ENCODE measurements at regions not wholly inside any gene's neighbourhood (a gene's known extent, or its start where the extent isn't known, plus 50 kb on each side); places are given as distances from the start of the nearest gene placed in this dataset.

- no peak overlapping the region for H3K27ac ChIP-seq
- H3K4me3 ChIP-seq: no peak overlapping the region
Observed at GRCh38 chr9:88805217-88805943, 185.9 kb upstream of the S1PR3 start.

- H3K27ac ChIP-seq: no peak overlapping the region
- no peak overlapping the region for H3K4me3 ChIP-seq
Observed at GRCh38 chr9:88807426-88807825, 183.8 kb upstream of the S1PR3 start.

DNA sequence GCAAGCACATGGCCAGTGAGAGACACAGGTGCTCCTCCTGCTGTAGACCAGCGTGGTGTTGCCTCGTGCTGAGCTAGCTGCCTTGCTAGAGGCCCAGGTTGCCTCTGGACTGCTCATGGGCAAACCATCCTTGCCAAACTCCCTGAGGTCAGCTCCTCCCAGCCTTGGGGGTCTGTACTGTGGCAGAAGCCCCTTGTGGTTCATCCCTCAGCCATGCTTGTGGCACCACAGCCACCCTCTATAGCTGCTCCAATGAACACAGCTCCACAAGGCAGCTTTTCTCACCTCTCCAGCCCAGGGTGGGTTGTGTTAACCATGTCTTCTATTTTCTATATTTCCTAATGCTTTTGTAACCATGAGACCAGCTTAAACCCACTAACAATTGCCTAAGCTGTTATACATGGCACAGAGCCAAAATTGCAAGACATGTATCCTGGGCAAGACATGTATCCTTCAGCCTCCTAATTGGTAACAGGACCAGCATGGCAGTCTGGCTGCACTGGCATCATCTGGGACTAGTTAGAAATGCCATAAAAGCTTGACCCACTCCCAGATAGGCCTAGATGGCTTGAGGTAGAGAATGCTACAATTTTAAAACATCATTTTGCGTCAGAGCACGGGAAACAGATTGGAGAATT is 183.1 kb upstream of the S1PR3 start:
- Histone ChIP-seq H3K4me3 (no peak overlapping the region), H3K27ac (no peak overlapping the region)

DNA sequence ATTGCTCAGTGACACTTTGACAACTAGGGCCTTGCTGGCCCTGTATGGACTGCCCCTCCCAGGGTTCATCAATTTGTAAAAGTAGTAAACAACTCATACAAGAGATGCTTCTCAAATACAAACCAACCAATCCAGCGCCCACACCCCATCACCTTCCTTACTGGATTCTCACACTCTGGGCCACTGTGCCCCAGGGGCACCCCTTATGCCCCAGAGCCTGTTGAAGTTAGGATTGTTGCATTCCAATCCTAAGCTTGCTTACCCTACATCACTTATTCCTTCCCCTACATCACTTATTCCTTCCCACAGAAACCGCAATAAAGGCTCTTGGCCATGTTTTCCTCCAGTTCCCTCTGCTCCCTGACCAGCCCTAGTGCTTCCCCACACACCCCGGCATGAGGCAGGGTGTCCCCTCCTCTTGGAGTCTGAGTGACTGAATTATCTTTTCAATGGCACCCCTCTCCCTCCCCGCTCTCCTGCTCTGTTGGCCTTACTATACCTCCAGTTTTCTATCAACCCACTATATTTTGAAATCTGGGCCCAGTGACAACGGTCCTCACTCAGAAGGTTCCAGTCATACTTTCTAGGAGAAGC is 182.4 kb upstream of the S1PR3 start:
- Histone ChIP-seq H3K4me3 (no peak overlapping the region), H3K27ac (no peak overlapping the region)

DNA sequence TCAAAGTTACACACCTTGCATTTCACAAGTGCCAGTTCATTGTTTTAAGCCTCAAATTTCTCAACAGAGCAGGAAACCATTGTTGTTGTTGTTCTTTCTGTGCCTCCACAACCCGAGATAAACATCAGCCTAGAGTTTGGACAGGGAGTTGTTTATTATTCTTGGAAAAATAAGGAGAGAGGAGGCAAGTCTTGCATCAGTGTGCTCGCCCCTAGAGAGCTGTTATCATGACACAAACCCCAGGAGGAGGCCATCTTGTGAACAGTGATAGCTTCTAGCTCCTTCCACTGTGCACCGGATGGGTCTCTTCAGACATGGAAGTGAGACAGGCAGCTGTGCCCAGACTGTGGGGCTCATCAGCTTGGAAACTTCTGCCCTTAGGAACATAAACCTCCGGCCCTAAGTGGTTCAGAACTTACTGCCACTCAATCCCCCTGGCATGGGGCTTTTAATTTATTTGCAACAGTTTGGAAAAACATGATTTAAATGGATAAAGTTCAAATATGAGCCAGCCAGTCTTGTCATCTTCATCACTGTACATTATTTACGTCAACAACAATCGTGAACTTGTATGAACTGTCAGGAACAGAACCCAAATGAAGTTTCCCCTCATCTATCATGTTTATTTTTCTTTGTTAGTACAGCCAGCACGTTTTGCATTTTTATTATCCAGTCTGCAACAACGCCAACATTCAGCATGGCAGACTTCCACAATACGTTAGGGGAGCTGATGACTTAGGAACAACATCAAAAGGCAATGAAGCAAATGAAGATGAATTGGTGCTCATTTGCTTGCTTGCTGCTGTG is 181.7 kb upstream of the S1PR3 start:
- Histone ChIP-seq H3K27ac (no peak overlapping the region), H3K4me3 (no peak overlapping the region)

GRCh38 chr9:88810826-88811225 is 180.4 kb upstream of the S1PR3 start:
- no peak overlapping the region for H3K4me3 ChIP-seq
- no peak overlapping the region for H3K27ac ChIP-seq

DNA sequence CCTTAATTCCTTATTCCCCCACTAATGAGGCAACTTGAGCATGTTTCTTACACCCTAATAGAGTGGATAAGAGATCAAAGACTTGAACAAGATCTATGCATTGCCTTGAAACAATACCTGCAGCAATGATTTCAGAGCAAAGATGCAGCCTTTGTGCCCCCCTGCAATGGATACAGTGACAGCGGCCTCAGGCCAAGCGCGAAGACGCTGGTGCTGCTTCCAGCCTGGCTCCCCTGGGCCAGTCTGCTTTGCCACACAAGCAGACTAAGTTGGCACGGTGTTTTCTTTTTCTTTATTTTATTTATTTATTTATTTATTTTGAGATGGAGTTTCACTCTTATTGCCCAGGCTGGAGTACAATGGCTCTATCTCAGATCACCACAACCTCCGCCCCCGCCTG is 179.8 kb upstream of the S1PR3 start:
- Histone ChIP-seq H3K4me3 (no peak overlapping the region), H3K27ac (no peak overlapping the region)

GRCh38 chr9:88812938-88813637 is 178.2 kb upstream of the S1PR3 start:
- Histone ChIP-seq H3K4me3 (no peak overlapping the region), H3K27ac (no peak overlapping the region)

DNA sequence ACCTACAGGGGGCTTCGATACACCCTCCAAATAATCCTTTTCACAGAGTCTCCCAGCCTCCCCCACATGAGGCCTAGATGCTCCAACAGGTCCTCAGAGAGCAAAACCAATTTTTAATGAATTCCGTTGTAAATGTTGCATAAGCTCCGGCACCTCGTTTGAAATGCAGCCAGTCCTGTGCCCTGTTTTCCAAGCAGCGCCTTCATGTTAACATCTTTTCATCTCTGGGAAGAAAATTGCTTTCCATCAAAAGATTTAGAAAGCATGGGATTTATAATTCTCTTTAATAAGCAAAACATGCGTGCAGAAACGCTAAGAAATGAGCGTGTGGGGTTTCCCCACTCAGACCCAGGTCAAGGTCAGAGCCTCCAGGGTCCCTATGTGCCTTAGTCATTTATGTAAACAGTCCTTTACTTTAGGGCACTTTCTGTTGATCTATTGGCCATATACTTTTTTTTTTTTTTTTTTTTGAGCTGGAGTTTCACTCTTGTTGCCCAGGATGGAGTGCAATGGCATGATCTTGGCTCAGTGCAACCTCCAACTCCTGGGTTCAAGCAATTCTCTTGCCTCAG is 177.5 kb upstream of the S1PR3 start:
- no peak overlapping the region for H3K4me3 ChIP-seq
- H3K27ac ChIP-seq: no peak overlapping the region

GRCh38 chr9:88814577-88814976 is 176.7 kb upstream of the S1PR3 start:
- H3K4me3 ChIP-seq: no peak overlapping the region
- H3K27ac ChIP-seq: peak overlapping the region in 1 of 21 experiments; percentile 8

GRCh38 chr9:88816141-88816540 is 175.1 kb upstream of the S1PR3 start:
- H3K27ac ChIP-seq: no peak overlapping the region
- H3K4me3 ChIP-seq: no peak overlapping the region

- H3K27ac ChIP-seq: no peak overlapping the region
- no peak overlapping the region for H3K4me3 ChIP-seq
Observed at GRCh38 chr9:88816591-88816990, 174.7 kb upstream of the S1PR3 start.

- Histone ChIP-seq H3K27ac (no peak overlapping the region), H3K4me3 (no peak overlapping the region)
Observed at GRCh38 chr9:88817628-88818027, 173.6 kb upstream of the S1PR3 start.

DNA sequence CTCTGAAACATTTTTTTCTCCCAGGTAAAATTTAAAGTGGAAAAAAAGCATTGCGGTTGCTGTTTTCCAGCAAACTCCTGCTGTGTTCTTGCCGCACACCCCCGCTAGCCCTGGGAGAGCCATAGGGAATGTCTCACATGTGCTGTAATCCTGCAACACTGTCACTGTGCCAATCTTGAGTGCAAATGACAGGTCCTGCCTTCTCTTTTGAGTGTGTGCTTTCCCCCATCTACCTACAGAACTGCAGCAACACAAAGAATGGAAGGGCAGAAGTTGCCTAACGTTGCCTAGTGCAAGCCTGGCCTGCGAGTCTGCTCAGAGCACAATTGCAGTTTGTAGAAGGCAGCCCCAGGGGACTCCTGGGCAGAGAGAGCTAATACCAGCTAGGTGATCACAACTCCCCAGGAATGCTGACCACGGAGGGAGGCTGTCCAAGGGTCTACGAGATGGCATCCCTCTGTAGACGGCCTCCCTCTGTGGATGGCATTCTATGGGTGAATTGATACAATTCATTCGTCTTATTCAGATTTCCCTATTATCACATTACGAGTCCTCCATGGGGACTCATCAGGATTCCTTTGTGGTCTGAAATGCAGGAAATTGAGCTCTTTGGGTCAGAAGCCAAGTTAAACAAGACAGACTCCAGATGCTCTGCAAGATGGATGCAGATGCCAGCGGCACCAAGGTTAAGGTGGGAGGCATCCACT is 172.6 kb upstream of the S1PR3 start:
- no peak overlapping the region for H3K4me3 ChIP-seq

GRCh38 chr9:88819476-88819875 is 171.8 kb upstream of the S1PR3 start:
- Histone ChIP-seq H3K27ac (no peak overlapping the region), H3K4me3 (no peak overlapping the region)

More for the DNA sequence above, 172.6 kb upstream of the S1PR3 start:
- H3K27ac ChIP-seq: no peak overlapping the region

DNA sequence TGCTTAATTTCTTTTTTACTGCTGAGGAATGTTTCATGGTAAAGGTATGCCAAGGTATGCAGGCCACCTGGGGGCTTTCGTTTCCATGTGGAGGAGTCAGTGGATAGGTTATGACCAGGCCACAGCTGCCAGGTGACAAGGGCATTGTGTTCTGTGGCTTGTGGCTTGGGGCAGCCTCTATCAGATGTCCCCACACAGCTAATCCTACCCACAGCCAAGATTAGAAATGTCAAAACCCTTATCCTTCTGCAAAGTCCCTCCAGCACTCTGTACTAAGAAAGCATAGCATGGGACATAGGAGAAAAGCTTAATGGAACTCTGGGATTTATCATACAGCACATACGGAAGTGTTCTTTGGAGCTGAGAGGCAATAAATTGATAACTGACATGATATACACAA is 171.2 kb upstream of the S1PR3 start:
- H3K4me3 ChIP-seq: no peak overlapping the region
- H3K27ac ChIP-seq: no peak overlapping the region

DNA sequence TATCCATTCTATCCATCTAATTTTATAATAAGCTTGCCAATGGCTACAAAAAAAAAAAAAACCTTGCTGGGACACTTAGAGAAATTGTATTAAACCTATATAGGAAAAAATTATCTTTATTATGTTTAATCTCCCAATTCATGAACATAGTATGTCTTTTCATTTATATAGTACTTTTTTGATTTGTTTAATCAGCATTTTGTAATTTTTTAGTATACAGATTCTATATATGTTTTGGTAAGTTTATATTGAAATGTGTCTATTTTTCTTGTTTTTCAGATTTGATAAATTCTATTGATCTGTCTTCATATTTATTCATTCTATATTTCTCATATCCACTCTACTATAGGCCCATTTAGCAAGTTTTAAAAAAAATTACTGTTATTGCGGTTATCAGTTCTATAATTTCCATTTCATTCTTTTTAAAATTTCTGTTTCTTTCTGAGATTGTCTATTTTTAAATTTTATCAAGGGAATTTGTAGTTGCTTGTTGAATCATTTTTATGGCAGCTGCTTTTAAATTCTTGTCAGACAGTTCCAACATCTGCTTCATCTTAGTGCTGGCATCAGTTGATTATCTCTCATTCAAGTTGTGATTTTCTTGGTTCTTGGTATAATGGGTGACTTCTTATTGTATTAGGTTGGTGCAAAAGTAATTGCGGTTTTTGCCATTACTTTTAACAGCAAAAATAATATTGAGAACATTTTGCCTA is 170.1 kb upstream of the S1PR3 start:
- Histone ChIP-seq H3K27ac (no peak overlapping the region), H3K4me3 (no peak overlapping the region)

DNA sequence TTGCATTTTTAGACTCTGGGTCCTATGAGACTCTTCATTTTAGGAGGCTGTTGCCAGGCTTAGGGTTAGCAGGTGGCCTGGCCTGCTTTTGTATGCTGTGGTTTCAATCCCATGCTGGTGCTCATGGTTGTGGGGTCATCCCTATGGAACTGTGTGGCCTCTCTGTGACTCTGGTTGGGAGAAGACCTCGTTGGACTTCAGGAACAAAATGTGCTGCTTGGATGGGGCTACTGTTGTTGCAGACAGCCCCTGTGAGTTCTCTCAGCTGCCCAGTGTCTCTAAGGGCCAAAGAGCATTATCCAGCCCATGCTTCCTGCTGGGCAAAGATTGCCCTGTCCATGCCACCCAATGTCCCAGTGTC is 169.5 kb upstream of the S1PR3 start:
- Histone ChIP-seq H3K27ac (no peak overlapping the region), H3K4me3 (no peak overlapping the region)
